ENCODE measurements at regions not wholly inside any gene's neighbourhood (a gene's known extent, or its start where the extent isn't known, plus 50 kb on each side); places are given as distances from the start of the nearest gene placed in this dataset.

DNA sequence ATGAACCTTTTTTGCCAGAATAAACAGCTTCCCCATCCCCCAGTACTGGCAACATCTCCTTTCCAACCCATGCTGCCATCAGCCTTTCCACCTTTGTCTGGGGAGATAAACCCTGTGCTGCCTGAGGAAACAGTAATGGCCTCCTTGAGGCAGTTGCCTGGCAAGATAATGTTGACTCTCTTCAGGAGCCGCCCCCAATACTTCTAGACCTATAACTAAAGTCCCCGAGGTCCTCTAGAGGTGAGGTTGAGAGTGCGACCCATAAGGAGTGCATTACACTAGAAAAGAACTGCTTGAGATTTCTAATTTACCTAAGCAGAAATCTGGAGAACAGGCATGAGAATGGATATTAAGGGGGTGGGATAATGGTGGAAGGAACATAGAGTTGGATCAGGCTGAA is 963.2 kb upstream of the PCDH7 start:
- no peak for TF ChIP-seq SP1 (IDR thresholded peaks at IDR 0.05)
- TF ChIP-seq ELF4 (IDR thresholded peaks at IDR 0.05): no peak
- no peak for TF ChIP-seq ARNT (IDR thresholded peaks at IDR 0.05)
- TF ChIP-seq HDGF (IDR thresholded peaks at IDR 0.05; ENCODE audit: borderline replicate concordance): no peak
- no peak for TF ChIP-seq TARDBP (IDR thresholded peaks at IDR 0.05)
- TF ChIP-seq FOXA1 (IDR thresholded peaks at IDR 0.05): no peak
- TF ChIP-seq FOXM1 (IDR thresholded peaks at IDR 0.05; ENCODE audit: borderline replicate concordance): no peak
- no peak for TF ChIP-seq BHLHE40 (IDR thresholded peaks at IDR 0.05; ENCODE audit: borderline replicate concordance)
- TF ChIP-seq, protein P1, sequence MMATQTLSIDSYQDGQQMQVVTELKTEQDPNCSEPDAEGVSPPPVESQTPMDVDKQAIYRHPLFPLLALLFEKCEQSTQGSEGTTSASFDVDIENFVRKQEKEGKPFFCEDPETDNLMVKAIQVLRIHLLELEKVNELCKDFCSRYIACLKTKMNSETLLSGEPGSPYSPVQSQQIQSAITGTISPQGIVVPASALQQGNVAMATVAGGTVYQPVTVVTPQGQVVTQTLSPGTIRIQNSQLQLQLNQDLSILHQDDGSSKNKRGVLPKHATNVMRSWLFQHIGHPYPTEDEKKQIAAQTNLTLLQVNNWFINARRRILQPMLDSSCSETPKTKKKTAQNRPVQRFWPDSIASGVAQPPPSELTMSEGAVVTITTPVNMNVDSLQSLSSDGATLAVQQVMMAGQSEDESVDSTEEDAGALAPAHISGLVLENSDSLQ (IDR thresholded peaks at IDR 0.05): no peak
- TF ChIP-seq ZNF384 (IDR thresholded peaks at IDR 0.05): no peak
- TF ChIP-seq FOXK2 (IDR thresholded peaks at IDR 0.05): no peak

Measured in HEK293T (cell line).